Spleen (tissue), 7 donors: ENCODE measurements at regions not wholly inside any gene's neighbourhood (a gene's known extent, or its start where the extent isn't known, plus 50 kb on each side); places are given as distances from the start of the nearest gene placed in this dataset.

Experiments used
- POLR2A ChIP-seq, 3 donors: fragments of 450-650 bp; IDR thresholded peaks; one replicate each; pipeline ENCODE4 v1.5.1; 2017; ENCODE audit warnings: antibody characterized with exemption in 3 of 3, mild to moderate bottlenecking in 1 of 3
- TF ChIP-seq, protein P1 (sequence below), 11 experiments: fragments of 200-600 bp in 7 of 11; fragments of 450-650 bp in 4 of 11; sonication (generic) in 4 of 11; IDR thresholded peaks in 8 of 11; conservative IDR thresholded peaks in 3 of 11; 1 replicate in 7 of 11; 2 replicates in 4 of 11; pipeline versions ENCODE4 v1.4.0 to v1.8.0; 2016 to 2021; ENCODE audit warnings: antibody characterized with exemption in 11 of 11, inconsistent platforms in 4 of 11, mild to moderate bottlenecking in 1 of 11
- donor health status: DM: no; HTN: no; CAD: no; lungs with moderate emphysema.
- donor health status: DM: no; HTN: no; CAD: no.
- donor health status: DM: no; HTN: no; CAD: no.

DNA sequence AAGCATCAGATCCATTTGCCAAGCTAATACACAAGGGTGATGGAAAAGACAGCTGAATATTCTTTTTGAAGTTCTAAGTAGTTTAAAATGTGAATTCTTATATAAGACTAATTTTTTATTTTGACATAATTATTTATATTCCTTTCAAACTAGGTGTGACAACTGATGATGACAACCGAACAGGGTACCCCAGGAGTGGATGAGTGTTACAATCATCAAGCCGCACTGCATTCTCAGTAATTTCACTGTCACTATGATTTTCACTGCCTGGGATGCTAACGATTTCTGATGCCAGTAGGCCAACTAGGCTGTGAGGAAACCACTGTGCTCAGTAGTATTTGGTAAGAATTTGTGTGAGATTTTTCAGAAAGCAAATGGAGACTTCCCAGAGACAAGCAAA, 317.5 kb downstream of the ARAP2 start:
- TF ChIP-seq, protein P1, sequence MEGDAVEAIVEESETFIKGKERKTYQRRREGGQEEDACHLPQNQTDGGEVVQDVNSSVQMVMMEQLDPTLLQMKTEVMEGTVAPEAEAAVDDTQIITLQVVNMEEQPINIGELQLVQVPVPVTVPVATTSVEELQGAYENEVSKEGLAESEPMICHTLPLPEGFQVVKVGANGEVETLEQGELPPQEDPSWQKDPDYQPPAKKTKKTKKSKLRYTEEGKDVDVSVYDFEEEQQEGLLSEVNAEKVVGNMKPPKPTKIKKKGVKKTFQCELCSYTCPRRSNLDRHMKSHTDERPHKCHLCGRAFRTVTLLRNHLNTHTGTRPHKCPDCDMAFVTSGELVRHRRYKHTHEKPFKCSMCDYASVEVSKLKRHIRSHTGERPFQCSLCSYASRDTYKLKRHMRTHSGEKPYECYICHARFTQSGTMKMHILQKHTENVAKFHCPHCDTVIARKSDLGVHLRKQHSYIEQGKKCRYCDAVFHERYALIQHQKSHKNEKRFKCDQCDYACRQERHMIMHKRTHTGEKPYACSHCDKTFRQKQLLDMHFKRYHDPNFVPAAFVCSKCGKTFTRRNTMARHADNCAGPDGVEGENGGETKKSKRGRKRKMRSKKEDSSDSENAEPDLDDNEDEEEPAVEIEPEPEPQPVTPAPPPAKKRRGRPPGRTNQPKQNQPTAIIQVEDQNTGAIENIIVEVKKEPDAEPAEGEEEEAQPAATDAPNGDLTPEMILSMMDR (IDR thresholded peaks at IDR 0.05 in 8 of 11, conservative IDR thresholded peaks at IDR 0.05 in 3 of 11), result no peak
- no peak for TF ChIP-seq POLR2A (IDR thresholded peaks at IDR 0.05)
